Spleen (tissue), 11 donors: ENCODE measurements at regions not wholly inside any gene's neighbourhood (a gene's known extent, or its start where the extent isn't known, plus 50 kb on each side); places are given as distances from the start of the nearest gene placed in this dataset.
"Not testable (repeated sequence)": the region's sequence is repeated elsewhere in the genome, so short reads cannot be mapped to it uniquely, and the experiment has no call there.

Source experiments
- DNase-seq: peaks from one replicate; pipeline ENCODE4 v3.0.0-alpha.2; 2020
- H3K27ac ChIP-seq, 8 donors: fragments of 200-600 bp; sonication (generic) in 7 of 8; 1 replicate in 4 of 8; 2 replicates in 4 of 8; pipeline versions ENCODE4 v1.5.0 to v1.8.0; 2016 to 2021; ENCODE audit warnings: inconsistent platforms in 4 of 8, mild to moderate bottlenecking in 4 of 8, moderate library complexity in 1 of 8
- H3K27me3 ChIP-seq, 7 donors: fragments of 200-600 bp; sonication (generic) in 6 of 7; replicated peaks in 1 of 7; 1 replicate in 4 of 7; 2 replicates in 3 of 7; pipeline versions ENCODE4 v1.5.0 to v1.8.0; 2016 to 2021; ENCODE audit warnings: inconsistent platforms in 3 of 7, mild to moderate bottlenecking in 1 of 7
- H3K36me3 ChIP-seq, 6 donors: fragments of 200-600 bp; sonication (generic) in 5 of 6; 1 replicate in 4 of 6; 2 replicates in 2 of 6; pipeline versions ENCODE4 v1.5.0 to v1.8.0; 2016 to 2021; ENCODE audit warnings: inconsistent platforms in 2 of 6
- H3K4me1 ChIP-seq, 6 donors: fragments of 200-600 bp; sonication (generic) in 5 of 6; 1 replicate in 3 of 6; 2 replicates in 3 of 6; pipeline versions ENCODE4 v1.5.0 to v1.8.0; 2016 to 2021; ENCODE audit warnings: inconsistent platforms in 3 of 6
- H3K4me3 ChIP-seq, 8 donors: fragments of 200-600 bp; sonication (generic) in 7 of 8; 1 replicate in 4 of 8; 2 replicates in 4 of 8; pipeline versions ENCODE4 v1.5.0 to v1.8.0; 2016 to 2021; ENCODE audit warnings: inconsistent platforms in 4 of 8, mild to moderate bottlenecking in 4 of 8, moderate library complexity in 2 of 8
- H3K9me3 ChIP-seq, 8 donors: fragments of 200-600 bp; sonication (generic) in 7 of 8; 1 replicate in 4 of 8; 2 replicates in 4 of 8; pipeline versions ENCODE4 v1.5.0 to v1.8.0; 2016 to 2021; ENCODE audit warnings: inconsistent platforms in 4 of 8
- POLR2A ChIP-seq, 3 donors: fragments of 450-650 bp; IDR thresholded peaks; one replicate each; pipeline ENCODE4 v1.5.1; 2017; ENCODE audit warnings: antibody characterized with exemption in 3 of 3, mild to moderate bottlenecking in 1 of 3
- POLR2AphosphoS5 ChIP-seq, 3 donors: sonication (generic); formaldehyde crosslinking; IDR thresholded peaks; one replicate each; pipeline ENCODE4 v1.5.1; 2017; ENCODE audit warnings: antibody characterized with exemption in 3 of 3
- WGBS, 5 donors: extraction: QIAGEN DNeasy Blood & Tissue Kit in 3 of 5; methylation state at CpG; one replicate each; pipeline versions ENCODE4 v1.1.5 to v1.1.7; 2013 to 2018; 5-methylcytosine and 5-hydroxymethylcytosine counted together
- intact Hi-C: fragments of 100-400 bp; cut with DNase I; formaldehyde crosslinking; loops from one replicate; pipeline ENCODE4 v1.15.0; 2023; ENCODE audit warnings: low total_unique reads
- TF ChIP-seq, protein P1 (sequence below), 11 experiments: fragments of 200-600 bp in 7 of 11; fragments of 450-650 bp in 4 of 11; sonication (generic) in 4 of 11; IDR thresholded peaks in 8 of 11; conservative IDR thresholded peaks in 3 of 11; 1 replicate in 7 of 11; 2 replicates in 4 of 11; pipeline versions ENCODE4 v1.4.0 to v1.8.0; 2016 to 2021; ENCODE audit warnings: antibody characterized with exemption in 11 of 11, inconsistent platforms in 4 of 11, mild to moderate bottlenecking in 1 of 11
- donor health status: healthy with polysubstance abuse.
- donor health status: DM: no; HTN: no; CAD: no; lungs with moderate emphysema.
- donor health status: DM: no; HTN: no; CAD: no.
- donor health status: Bipolar disorder and iron deficiency.
- donor health status: healthy.
- donor health status: DM: no; HTN: no; CAD: no.
- donor health status: DM: yes; HTN: yes; CAD: no.

DNA sequence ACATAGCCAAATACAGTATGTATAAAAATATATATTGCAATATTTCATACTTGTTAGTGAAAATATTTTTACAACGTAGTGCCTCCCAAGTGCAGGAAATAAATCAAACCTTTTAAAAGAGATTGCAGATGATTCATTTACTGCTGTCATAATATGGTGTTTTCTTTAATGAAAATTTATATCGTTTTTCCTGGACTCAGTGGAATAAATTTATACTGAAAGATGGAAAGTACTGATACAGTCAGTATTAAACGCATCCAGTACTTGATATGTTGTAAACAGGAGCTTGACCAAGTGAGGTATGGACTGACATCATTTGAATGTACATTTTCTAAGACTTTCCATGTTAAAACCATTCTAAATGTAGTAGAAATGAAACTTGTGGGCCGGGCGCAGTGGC lies 143.4 kb upstream of the ZNF608 start:
- Histone ChIP-seq H3K27ac (no peak overlapping the region), H3K9me3 (peaks cover 0 to 13% (median 0%) of the 10 kb centered on the region in 8 donors), H3K36me3 (no peaks in the 10 kb centered on the region), H3K4me1 (peaks cover 0 to 14% (median 5%) of the 10 kb centered on the region in 6 donors), H3K4me3 (no peak overlapping the region), H3K27me3 (no peaks in the 10 kb centered on the region)
- TF ChIP-seq, protein P1, sequence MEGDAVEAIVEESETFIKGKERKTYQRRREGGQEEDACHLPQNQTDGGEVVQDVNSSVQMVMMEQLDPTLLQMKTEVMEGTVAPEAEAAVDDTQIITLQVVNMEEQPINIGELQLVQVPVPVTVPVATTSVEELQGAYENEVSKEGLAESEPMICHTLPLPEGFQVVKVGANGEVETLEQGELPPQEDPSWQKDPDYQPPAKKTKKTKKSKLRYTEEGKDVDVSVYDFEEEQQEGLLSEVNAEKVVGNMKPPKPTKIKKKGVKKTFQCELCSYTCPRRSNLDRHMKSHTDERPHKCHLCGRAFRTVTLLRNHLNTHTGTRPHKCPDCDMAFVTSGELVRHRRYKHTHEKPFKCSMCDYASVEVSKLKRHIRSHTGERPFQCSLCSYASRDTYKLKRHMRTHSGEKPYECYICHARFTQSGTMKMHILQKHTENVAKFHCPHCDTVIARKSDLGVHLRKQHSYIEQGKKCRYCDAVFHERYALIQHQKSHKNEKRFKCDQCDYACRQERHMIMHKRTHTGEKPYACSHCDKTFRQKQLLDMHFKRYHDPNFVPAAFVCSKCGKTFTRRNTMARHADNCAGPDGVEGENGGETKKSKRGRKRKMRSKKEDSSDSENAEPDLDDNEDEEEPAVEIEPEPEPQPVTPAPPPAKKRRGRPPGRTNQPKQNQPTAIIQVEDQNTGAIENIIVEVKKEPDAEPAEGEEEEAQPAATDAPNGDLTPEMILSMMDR (IDR thresholded peaks at IDR 0.05 in 8 of 11, conservative IDR thresholded peaks at IDR 0.05 in 3 of 11) = no peak
- intact Hi-C loops = no loop called here
- DNase-seq = no peak
- 65 to 70% (median 67%) methylated on average over 5 of the region's 5 CpGs for WGBS, 5 donors

DNA sequence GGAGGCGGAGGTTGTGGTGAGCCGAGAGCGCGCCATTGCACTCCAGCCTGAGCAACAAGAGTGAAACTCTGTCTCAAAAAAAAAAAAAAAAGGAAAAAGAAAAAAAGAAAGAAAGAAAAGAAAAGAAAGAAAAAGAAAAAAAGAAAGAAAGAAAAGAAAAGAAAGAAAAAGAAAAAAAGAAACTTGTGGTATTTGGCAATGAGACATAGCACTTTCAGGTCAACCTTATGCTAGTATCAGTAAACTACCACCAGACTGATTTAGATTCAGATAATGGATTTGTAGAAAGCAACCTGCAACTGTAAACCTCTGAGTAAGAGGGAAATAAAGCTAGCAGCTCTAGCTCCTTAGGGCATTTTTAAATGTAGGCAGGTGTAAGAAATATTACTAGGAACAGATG lies 144.0 kb upstream of the ZNF608 start:
- H3K27me3 ChIP-seq, H3K36me3 ChIP-seq, DNase-seq, H3K4me3 ChIP-seq, intact Hi-C loops, H3K27ac ChIP-seq: not testable (repeated sequence)
- WGBS, 5 donors = 86 to 99% (median 97%) methylated on average over 4 of the region's 4 CpGs
- Histone ChIP-seq H3K9me3 (peaks cover 0 to 13% (median 0%) of the 10 kb centered on the region in 8 donors), H3K4me1 (peaks cover 0 to 14% (median 5%) of the 10 kb centered on the region in 6 donors)

GRCh38 chr5:124891179-124891578 lies 144.7 kb upstream of the ZNF608 start:
- H3K36me3 ChIP-seq = no peaks in the 10 kb centered on the region
- no peak overlapping the region for H3K27ac ChIP-seq
- no peak for DNase-seq
- no peak overlapping the region for H3K4me3 ChIP-seq
- H3K9me3 ChIP-seq = peaks cover 0 to 13% (median 0%) of the 10 kb centered on the region in 8 donors
- WGBS, 5 donors = 89 to 96% (median 94%) methylated on average over 4 of the region's 4 CpGs
- H3K27me3 ChIP-seq = no peaks in the 10 kb centered on the region
- H3K4me1 ChIP-seq = peaks cover 0 to 14% (median 5%) of the 10 kb centered on the region in 6 donors
- TF ChIP-seq, protein P1 (IDR thresholded peaks at IDR 0.05 in 8 of 11, conservative IDR thresholded peaks at IDR 0.05 in 3 of 11) = no peak
- TF ChIP-seq POLR2AphosphoS5 (IDR thresholded peaks at IDR 0.05) (no peak), POLR2A (IDR thresholded peaks at IDR 0.05) (no peak)
- intact Hi-C loops = no loop called here

DNA sequence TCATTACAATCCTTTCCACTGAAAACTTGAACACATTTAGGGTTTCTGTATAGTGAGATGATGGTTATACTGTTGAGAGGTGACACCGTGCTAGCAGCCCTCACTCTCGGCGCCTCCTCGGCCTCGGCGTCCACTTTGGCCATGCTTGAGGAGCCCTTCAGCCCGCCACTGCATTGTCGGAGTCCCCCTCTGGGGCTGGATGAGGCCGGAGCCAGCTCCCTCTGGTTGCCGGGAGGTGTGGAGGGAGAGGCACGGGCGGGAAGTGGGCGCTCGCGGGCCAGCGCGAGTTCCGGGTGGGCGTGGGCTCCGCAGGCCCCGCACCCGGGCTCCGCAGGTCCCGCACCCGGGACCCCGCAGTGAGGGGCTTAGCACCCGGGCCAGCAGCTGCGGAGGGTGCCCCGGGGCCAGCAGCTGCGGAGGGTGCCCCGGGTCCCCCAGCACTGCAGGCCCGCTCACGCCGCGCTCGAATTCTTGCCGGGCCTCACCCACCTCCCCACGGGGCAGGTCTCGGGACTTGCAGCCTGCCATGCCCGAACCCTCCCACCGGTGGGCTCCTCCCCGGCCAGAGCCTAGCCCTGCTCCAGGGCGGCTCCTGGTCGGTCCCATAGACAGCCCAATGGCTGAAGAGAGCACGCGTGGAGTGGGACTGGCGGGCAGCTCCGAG lies 145.9 kb upstream of the ZNF608 start:
- TF ChIP-seq, protein P1 (IDR thresholded peaks at IDR 0.05 in 8 of 11, conservative IDR thresholded peaks at IDR 0.05 in 3 of 11) = no peak
- TF ChIP-seq POLR2AphosphoS5 (IDR thresholded peaks at IDR 0.05) = no peak
- TF ChIP-seq POLR2A (IDR thresholded peaks at IDR 0.05) = no peak
- no peak for DNase-seq
- H3K36me3 ChIP-seq = no peaks in the 10 kb centered on the region
- peaks cover 0 to 13% (median 0%) of the 10 kb centered on the region in 8 donors for H3K9me3 ChIP-seq
- peaks cover 0 to 14% (median 5%) of the 10 kb centered on the region in 6 donors for H3K4me1 ChIP-seq
- H3K27ac ChIP-seq = no peak overlapping the region
- no peak overlapping the region for H3K4me3 ChIP-seq
- WGBS, 5 donors = 92 to 99% (median 98%) methylated on average over 10 to 48 of the region's 48 CpGs
- H3K27me3 ChIP-seq = no peaks in the 10 kb centered on the region
- intact Hi-C loops = no loop called here
